Fibroblast of mammary gland (primary cell): ENCODE measurements at regions not wholly inside any gene's neighbourhood (a gene's known extent, or its start where the extent isn't known, plus 50 kb on each side); places are given as distances from the start of the nearest gene placed in this dataset.

Experiments used
- DNase-seq: peaks from one replicate; pipeline ENCODE4 v3.0.0-alpha.2; 2010; ENCODE audit warnings: low read depth
- H3K4me3 ChIP-seq: 2 replicates; pipeline ENCODE4 v1.5.1; 2011; ENCODE audit warnings: low read depth, mild to moderate bottlenecking, low read length, moderate library complexity; ENCODE audit not compliant: control insufficient read depth
- CTCF ChIP-seq: conservative IDR thresholded peaks from 2 replicates; pipeline ENCODE4 v1.5.1; 2011; ENCODE audit warnings: low read depth, low read length, inconsistent platforms; ENCODE audit not compliant: control insufficient read depth, insufficient read depth

- TF ChIP-seq CTCF: no peak
- no peak overlapping the region for H3K4me3 ChIP-seq
- no peak for DNase-seq
Observed at GRCh38 chr2:18988631-18989232, 369.7 kb downstream of the OSR1 start.

- peak; percentile 95 for DNase-seq
- peak; percentile 30 for TF ChIP-seq CTCF
- H3K4me3 ChIP-seq: no peak overlapping the region
Observed at GRCh38 chr2:18987592-18988073, 370.8 kb downstream of the OSR1 start.

- TF ChIP-seq CTCF: no peak
- H3K4me3 ChIP-seq: no peak overlapping the region
- DNase-seq: peak; percentile 23
Observed at GRCh38 chr2:18987016-18987415, 371.4 kb downstream of the OSR1 start.

GRCh38 chr2:18986046-18986445 lies 372.4 kb downstream of the OSR1 start:
- H3K4me3 ChIP-seq: no peak overlapping the region
- TF ChIP-seq CTCF: no peak
- no peak for DNase-seq

- no peak for TF ChIP-seq CTCF
- no peak overlapping the region for H3K4me3 ChIP-seq
- DNase-seq: no peak
Observed at GRCh38 chr2:18980786-18981430, 377.5 kb downstream of the OSR1 start.

- TF ChIP-seq CTCF: no peak
- no peak for DNase-seq
- no peak overlapping the region for H3K4me3 ChIP-seq
Observed at GRCh38 chr2:18980104-18980785, 378.2 kb downstream of the OSR1 start.
